RWPE2 (cell line): ENCODE measurements at regions not wholly inside any gene's neighbourhood (a gene's known extent, or its start where the extent isn't known, plus 50 kb on each side); places are given as distances from the start of the nearest gene placed in this dataset.

Source experiments
- ATAC-seq: fragments of 200-7000 bp; cut with Tn5 transposase; 3 replicates; pipeline ENCODE4 v1.9.1; 2021; ENCODE audit warnings: low read depth
- DNase-seq: peaks from one replicate; pipeline ENCODE4 v3.0.0-alpha.2; 2020; ENCODE audit warnings: low spot score
- H3K27ac ChIP-seq: fragments of 450-650 bp; 2 replicates; pipeline ENCODE4 v1.5.1; 2017; ENCODE audit warnings: mild to moderate bottlenecking; ENCODE audit not compliant: poor library complexity, severe bottlenecking
- H3K27me3 ChIP-seq: fragments of 250-450 bp; sonication (Bioruptor Pico); 2 replicates; pipeline ENCODE4 v1.5.1; 2021; ENCODE audit warnings: mild to moderate bottlenecking, moderate library complexity; ENCODE audit not compliant: insufficient read depth, poor library complexity, severe bottlenecking
- H3K36me3 ChIP-seq: fragments of 250-450 bp; sonication (Bioruptor Pico); 2 replicates; pipeline ENCODE4 v1.5.1; 2020; ENCODE audit warnings: low read depth, mild to moderate bottlenecking, moderate library complexity
- H3K4me1 ChIP-seq: fragments of 250-450 bp; sonication (Bioruptor Pico); 2 replicates; pipeline ENCODE4 v1.5.1; 2021; ENCODE audit warnings: mild to moderate bottlenecking, moderate library complexity; ENCODE audit not compliant: insufficient read depth, poor library complexity, severe bottlenecking
- H3K4me3 ChIP-seq: fragments of 250-450 bp; sonication (Bioruptor Pico); 2 replicates; pipeline ENCODE4 v1.5.1; 2021; ENCODE audit warnings: mild to moderate bottlenecking, moderate library complexity; ENCODE audit not compliant: severe bottlenecking
- H3K9me3 ChIP-seq: fragments of 250-450 bp; sonication (Bioruptor Pico); 2 replicates; pipeline ENCODE4 v1.5.1; 2021; ENCODE audit warnings: mild to moderate bottlenecking, moderate library complexity; ENCODE audit not compliant: severe bottlenecking
- TF ChIP-seq, protein P1 (sequence below): fragments of 450-650 bp; IDR thresholded peaks from one replicate; pipeline ENCODE4 v1.5.1; 2017; ENCODE audit warnings: mild to moderate bottlenecking, moderate library complexity; ENCODE audit not compliant: poor library complexity, severe bottlenecking

GRCh38 chr14:66300886-66301285 is 185.3 kb upstream of the CCDC196 start:
- H3K4me1 ChIP-seq = no peaks in the 10 kb centered on the region
- no peaks in the 10 kb centered on the region for H3K36me3 ChIP-seq
- no peak overlapping the region for H3K4me3 ChIP-seq
- no peaks in the 10 kb centered on the region for H3K27me3 ChIP-seq
- ATAC-seq = no peak; the same call in 2 of the 3 replicates
- DNase-seq = no peak
- no peak overlapping the region for H3K27ac ChIP-seq
- TF ChIP-seq, protein P1, sequence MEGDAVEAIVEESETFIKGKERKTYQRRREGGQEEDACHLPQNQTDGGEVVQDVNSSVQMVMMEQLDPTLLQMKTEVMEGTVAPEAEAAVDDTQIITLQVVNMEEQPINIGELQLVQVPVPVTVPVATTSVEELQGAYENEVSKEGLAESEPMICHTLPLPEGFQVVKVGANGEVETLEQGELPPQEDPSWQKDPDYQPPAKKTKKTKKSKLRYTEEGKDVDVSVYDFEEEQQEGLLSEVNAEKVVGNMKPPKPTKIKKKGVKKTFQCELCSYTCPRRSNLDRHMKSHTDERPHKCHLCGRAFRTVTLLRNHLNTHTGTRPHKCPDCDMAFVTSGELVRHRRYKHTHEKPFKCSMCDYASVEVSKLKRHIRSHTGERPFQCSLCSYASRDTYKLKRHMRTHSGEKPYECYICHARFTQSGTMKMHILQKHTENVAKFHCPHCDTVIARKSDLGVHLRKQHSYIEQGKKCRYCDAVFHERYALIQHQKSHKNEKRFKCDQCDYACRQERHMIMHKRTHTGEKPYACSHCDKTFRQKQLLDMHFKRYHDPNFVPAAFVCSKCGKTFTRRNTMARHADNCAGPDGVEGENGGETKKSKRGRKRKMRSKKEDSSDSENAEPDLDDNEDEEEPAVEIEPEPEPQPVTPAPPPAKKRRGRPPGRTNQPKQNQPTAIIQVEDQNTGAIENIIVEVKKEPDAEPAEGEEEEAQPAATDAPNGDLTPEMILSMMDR = no peak
- H3K9me3 ChIP-seq = no peaks in the 10 kb centered on the region

DNA sequence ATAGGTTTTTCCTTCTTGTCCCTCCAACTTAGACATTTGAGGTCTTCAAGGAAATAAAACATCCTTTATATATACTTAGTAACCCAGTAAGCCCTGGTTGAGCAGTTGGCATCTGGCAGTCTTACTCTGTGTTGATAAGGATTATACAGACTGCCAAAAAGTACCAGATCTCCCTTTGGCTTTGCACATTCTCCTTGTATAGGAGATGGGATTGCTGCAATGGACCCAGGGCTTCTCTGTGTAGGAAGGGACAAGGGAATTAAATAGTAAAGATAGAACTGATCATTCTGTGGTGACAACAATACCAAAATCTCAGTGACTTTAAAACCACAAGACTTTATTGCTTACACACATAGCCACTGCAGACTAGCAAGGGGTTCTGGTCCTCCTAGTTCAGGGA is 180.1 kb upstream of the CCDC196 start:
- peaks cover 2% of the 10 kb centered on the region for H3K27me3 ChIP-seq
- H3K36me3 ChIP-seq = no peaks in the 10 kb centered on the region
- TF ChIP-seq, protein P1 = no peak
- no peak overlapping the region for H3K27ac ChIP-seq
- H3K9me3 ChIP-seq = no peaks in the 10 kb centered on the region
- no peaks in the 10 kb centered on the region for H3K4me1 ChIP-seq
- no peak for ATAC-seq
- no peak for DNase-seq
- H3K4me3 ChIP-seq = no peak overlapping the region

DNA sequence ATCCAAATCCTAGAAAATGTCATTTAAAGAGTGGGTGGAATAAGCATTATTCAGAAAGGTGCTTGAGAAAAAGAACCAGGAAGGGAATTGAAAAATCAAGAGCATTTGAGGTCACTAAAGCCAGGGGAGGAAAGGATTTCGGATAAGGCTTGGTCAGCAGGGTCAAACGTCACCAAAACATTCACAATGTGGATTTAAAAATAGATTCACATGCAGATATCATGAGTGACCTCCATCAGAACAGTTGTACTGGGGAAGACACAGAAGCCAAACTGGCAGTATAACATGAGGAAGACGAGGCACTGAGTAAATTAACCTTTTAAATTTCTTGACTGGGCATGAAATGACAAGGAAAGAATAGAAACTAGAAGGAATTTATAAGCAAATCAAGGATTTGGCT is 175.1 kb upstream of the CCDC196 start:
- H3K4me1 ChIP-seq = no peaks in the 10 kb centered on the region
- peaks cover 2% of the 10 kb centered on the region for H3K27me3 ChIP-seq
- H3K4me3 ChIP-seq = no peak overlapping the region
- DNase-seq (no peak), ATAC-seq (no peak)
- TF ChIP-seq, protein P1 = no peak
- H3K27ac ChIP-seq = no peak overlapping the region
- H3K9me3 ChIP-seq = no peaks in the 10 kb centered on the region
- H3K36me3 ChIP-seq = no peaks in the 10 kb centered on the region

GRCh38 chr14:66311990-66312389 is 174.2 kb upstream of the CCDC196 start:
- TF ChIP-seq, protein P1 = no peak
- no peak for ATAC-seq

DNA sequence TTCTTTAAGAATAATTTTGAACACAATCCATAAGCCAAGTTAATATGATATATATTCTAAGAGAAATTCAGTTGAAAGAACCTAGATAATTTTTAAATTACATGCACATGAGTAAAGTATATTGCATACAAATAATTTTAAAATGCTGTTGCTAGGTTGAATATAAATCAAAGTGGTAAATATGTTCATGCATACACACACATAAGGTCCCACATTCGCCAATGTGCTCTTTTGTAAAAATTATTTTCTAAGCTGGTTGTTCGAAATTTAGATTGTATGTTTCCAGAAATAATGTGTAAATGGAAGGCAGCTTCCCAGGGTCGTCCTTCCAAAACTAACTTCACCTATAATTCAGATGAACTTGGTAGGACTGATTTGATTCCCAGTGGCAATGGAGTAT is 173.7 kb upstream of the CCDC196 start:
- ATAC-seq (no peak), DNase-seq (no peak)
- H3K9me3 ChIP-seq = no peaks in the 10 kb centered on the region
- no peaks in the 10 kb centered on the region for H3K36me3 ChIP-seq
- TF ChIP-seq, protein P1 = no peak
- no peaks in the 10 kb centered on the region for H3K4me1 ChIP-seq
- H3K27ac ChIP-seq = no peak overlapping the region
- H3K4me3 ChIP-seq = no peak overlapping the region
- H3K27me3 ChIP-seq = peaks cover 2% of the 10 kb centered on the region

More at GRCh38 chr14:66311990-66312389, 174.2 kb upstream of the CCDC196 start:
- DNase-seq = no peak
- no peak overlapping the region for H3K27ac ChIP-seq
- peaks cover 2% of the 10 kb centered on the region for H3K27me3 ChIP-seq
- H3K9me3 ChIP-seq = no peaks in the 10 kb centered on the region
- H3K4me3 ChIP-seq = no peak overlapping the region
- H3K4me1 ChIP-seq = no peaks in the 10 kb centered on the region
- no peaks in the 10 kb centered on the region for H3K36me3 ChIP-seq
